ENCODE measurements at regions not wholly inside any gene's neighbourhood (a gene's known extent, or its start where the extent isn't known, plus 50 kb on each side); places are given as distances from the start of the nearest gene placed in this dataset.

GRCh38 chr13:78256484-78256883 is 337.9 kb upstream of the EDNRB start:
- intact Hi-C loops (cut with DNase I): no loop called here

DNA sequence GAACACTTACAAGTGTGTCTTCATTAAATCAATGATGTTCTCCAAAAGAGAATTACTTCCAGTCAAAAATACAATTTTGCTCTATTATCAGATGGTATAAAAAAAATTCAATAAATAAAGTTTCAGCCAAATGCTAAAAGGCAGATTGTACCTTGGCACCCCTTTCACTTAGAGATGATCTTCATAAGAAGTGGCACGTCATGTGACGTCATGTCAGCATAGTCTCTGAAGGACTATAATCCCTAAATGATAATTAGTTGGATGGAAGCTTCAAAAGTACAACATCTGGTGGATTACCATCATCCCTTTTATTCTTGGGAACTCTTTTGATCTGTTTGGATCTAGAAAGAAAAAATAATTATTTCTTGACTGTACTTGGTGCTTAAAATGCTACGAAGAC is 335.5 kb upstream of the EDNRB start:
- intact Hi-C loops (cut with DNase I): no loop called here
- WGBS: 88% methylated on average over 3 of the region's 3 CpGs

More at GRCh38 chr13:78256484-78256883, 337.9 kb upstream of the EDNRB start:
- no peak overlapping the region for H3K27ac ChIP-seq
- no peak overlapping the region for H3K4me3 ChIP-seq
- H3K36me3 ChIP-seq: no peaks in the 10 kb centered on the region
- H3K9me3 ChIP-seq: no peaks in the 10 kb centered on the region
- 29% methylated on average over 1 of the region's 1 CpG for WGBS
- no peak for DNase-seq (ENCODE audit: low spot score)
- TF ChIP-seq POLR2AphosphoS5 (IDR thresholded peaks at IDR 0.05) (no peak), CTCF (IDR thresholded peaks at IDR 0.05) (no peak), POLR2A (IDR thresholded peaks at IDR 0.05) (no peak)
- H3K4me1 ChIP-seq (replicated peaks): no peaks in the 10 kb centered on the region
- no peaks in the 10 kb centered on the region for H3K27me3 ChIP-seq (replicated peaks; ENCODE audit: insufficient read depth)

GRCh38 chr13:78247362-78247761 is 328.7 kb upstream of the EDNRB start:
- intact Hi-C loops (cut with DNase I): no loop called here
- no peaks in the 10 kb centered on the region for H3K36me3 ChIP-seq
- H3K4me3 ChIP-seq: no peak overlapping the region
- TF ChIP-seq CTCF (IDR thresholded peaks at IDR 0.05): no peak
- TF ChIP-seq POLR2AphosphoS5 (IDR thresholded peaks at IDR 0.05): no peak
- no peak for TF ChIP-seq POLR2A (IDR thresholded peaks at IDR 0.05)
- H3K27me3 ChIP-seq (replicated peaks; ENCODE audit: insufficient read depth): no peaks in the 10 kb centered on the region
- H3K4me1 ChIP-seq (replicated peaks): no peaks in the 10 kb centered on the region
- no peak overlapping the region for H3K27ac ChIP-seq
- DNase-seq (ENCODE audit: low spot score): no peak
- no peaks in the 10 kb centered on the region for H3K9me3 ChIP-seq

More for the DNA sequence above, 335.5 kb upstream of the EDNRB start:
- Histone ChIP-seq H3K4me3 (no peak overlapping the region), H3K27me3 (replicated peaks; ENCODE audit: insufficient read depth) (no peaks in the 10 kb centered on the region), H3K27ac (no peak overlapping the region), H3K4me1 (replicated peaks) (no peaks in the 10 kb centered on the region), H3K36me3 (no peaks in the 10 kb centered on the region), H3K9me3 (no peaks in the 10 kb centered on the region)
- DNase-seq (ENCODE audit: low spot score): no peak
- TF ChIP-seq POLR2A (IDR thresholded peaks at IDR 0.05) (no peak), POLR2AphosphoS5 (IDR thresholded peaks at IDR 0.05) (no peak), CTCF (IDR thresholded peaks at IDR 0.05) (no peak)

GRCh38 chr13:78241278-78241919 is 322.8 kb upstream of the EDNRB start:
- H3K4me1 ChIP-seq (replicated peaks): no peaks in the 10 kb centered on the region
- intact Hi-C loops (cut with DNase I): no loop called here
- no peak overlapping the region for H3K4me3 ChIP-seq
- DNase-seq (ENCODE audit: low spot score): no peak
- H3K36me3 ChIP-seq: no peaks in the 10 kb centered on the region
- no peaks in the 10 kb centered on the region for H3K9me3 ChIP-seq
- no peak overlapping the region for H3K27ac ChIP-seq
- no peaks in the 10 kb centered on the region for H3K27me3 ChIP-seq (replicated peaks; ENCODE audit: insufficient read depth)
- 9% methylated on average over 4 of the region's 4 CpGs for WGBS
- TF ChIP-seq CTCF (IDR thresholded peaks at IDR 0.05) (no peak), POLR2A (IDR thresholded peaks at IDR 0.05) (no peak), POLR2AphosphoS5 (IDR thresholded peaks at IDR 0.05) (no peak)

- 40% methylated on average over 2 of the region's 2 CpGs for WGBS
- Histone ChIP-seq H3K9me3 (no peaks in the 10 kb centered on the region), H3K4me1 (replicated peaks) (no peaks in the 10 kb centered on the region), H3K27ac (no peak overlapping the region), H3K36me3 (no peaks in the 10 kb centered on the region), H3K4me3 (no peak overlapping the region), H3K27me3 (replicated peaks; ENCODE audit: insufficient read depth) (no peaks in the 10 kb centered on the region)
- TF ChIP-seq CTCF (IDR thresholded peaks at IDR 0.05): no peak
- TF ChIP-seq POLR2AphosphoS5 (IDR thresholded peaks at IDR 0.05): no peak
- no peak for TF ChIP-seq POLR2A (IDR thresholded peaks at IDR 0.05)
- intact Hi-C loops (cut with DNase I): no loop called here
- DNase-seq (ENCODE audit: low spot score): no peak
Observed at GRCh38 chr13:78239714-78240113, 321.1 kb upstream of the EDNRB start.

Data from prostate gland (tissue), 2 donors.